HG03354 (cell line): ENCODE measurements at regions not wholly inside any gene's neighbourhood (a gene's known extent, or its start where the extent isn't known, plus 50 kb on each side); places are given as distances from the start of the nearest gene placed in this dataset.
A peak's percentile ranks its signal among the peaks of the same experiment; 100 is the strongest.

Experiments
- ATAC-seq: cut with Tn5 transposase; IDR thresholded peaks from one replicate; pipeline ENCODE4 v1.9.1; 2021; ENCODE audit warnings: mild to moderate bottlenecking; ENCODE audit not compliant: unreplicated experiment, poor library complexity, severe bottlenecking

- no peak for ATAC-seq
These were observed 271.7 kb upstream of the SNX7 start for GRCh38 chr1:98389809-98390208.

DNA sequence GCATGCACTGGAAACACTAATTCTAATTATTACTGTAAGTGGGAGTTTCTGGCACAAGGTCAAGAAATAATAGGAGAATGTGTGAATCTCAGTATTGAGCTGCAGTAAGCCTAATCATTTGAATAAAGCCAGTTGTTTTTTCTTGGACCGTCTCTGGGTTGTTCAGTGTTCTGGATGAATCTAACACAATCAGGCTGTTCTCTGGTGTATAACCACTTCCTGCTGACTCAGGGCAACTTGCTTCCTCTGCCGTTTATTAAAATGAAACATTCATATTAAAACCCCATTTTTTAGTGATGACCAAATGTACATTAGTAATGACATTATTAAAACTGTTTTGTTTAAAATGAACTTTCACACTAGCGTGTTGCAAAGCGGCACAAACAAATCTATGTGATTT lies 273.1 kb upstream of the SNX7 start:
- ATAC-seq, result peak; percentile 87

- ATAC-seq, result no peak
These were observed 273.8 kb upstream of the SNX7 start for GRCh38 chr1:98387701-98388100.

DNA sequence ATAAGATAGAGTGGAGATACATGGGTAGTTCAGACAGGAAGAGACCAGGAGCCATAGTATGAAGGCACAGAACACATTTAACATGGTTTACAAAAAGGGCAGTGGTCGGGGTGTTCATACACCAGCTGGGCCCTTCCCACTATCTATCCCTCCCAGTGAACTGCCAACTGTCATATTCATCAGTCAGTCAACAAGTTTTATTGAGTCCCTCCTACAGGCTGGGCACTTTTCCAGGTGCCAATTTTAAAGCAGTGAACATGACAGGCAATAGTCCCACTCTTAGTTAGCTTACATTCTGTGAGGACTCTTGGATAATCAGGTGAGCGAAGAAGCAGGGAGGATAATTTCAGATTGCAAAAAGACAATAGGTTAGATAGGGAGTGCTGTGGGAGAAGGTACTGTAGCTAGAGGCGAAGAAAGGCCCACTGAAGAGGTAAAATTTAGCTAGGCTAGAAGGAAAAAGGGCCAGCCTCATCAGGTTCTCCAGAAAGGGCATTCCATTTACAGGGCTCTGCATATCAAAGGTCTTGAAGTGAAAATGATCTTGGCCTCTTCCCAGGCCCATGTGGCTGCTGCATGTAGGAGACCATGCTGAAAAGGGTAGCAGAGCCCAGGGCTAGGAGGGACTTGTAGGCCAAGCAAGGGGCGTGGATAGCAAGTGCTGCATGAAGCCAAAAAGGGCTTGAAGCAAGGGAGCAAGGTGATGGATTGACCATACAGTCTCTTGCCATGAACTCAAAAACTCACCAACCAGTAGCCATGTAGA lies 274.7 kb upstream of the SNX7 start:
- ATAC-seq, result no peak

DNA sequence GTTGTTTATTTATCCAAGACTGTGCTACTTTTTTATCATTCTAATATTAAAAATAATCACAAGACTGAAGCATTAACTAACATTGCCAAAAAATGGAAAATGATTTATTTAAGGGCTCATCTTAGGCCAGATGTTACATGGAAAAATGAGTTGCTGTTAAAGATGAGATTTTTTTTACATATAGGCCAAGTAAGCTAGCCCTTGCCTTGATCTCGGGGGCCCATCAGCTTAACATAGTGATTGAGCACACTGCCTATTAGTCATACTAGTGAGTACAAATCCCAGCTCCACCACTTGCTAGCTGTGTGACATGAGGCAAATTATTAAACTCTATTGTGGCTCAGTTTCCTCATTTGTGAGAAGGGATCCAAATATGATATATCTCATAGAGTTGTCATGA lies 275.9 kb upstream of the SNX7 start:
- ATAC-seq, result no peak

- ATAC-seq, result no peak
These were observed 276.9 kb upstream of the SNX7 start for GRCh38 chr1:98384461-98385141.

GRCh38 chr1:98382986-98383740 lies 278.4 kb upstream of the SNX7 start:
- ATAC-seq, result no peak

DNA sequence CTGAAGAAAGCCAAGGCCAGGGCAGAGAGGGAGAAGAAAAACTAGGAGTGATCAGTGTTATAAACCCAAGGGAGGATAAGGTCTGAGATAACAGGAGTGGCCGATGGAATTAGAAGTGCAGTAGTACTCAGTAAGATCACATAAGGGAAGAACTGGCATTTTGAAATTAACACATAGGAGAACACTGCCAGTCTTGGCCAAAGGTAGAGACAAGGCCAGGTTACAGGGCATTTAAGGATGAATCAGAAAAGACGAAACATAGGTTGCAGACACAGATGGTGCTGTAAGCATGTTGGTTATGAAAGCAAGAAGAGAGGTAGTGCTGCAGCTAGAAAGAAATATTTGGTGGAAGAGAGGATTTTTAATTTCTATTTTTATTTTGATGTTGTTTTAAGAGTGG lies 278.9 kb upstream of the SNX7 start:
- no peak for ATAC-seq

DNA sequence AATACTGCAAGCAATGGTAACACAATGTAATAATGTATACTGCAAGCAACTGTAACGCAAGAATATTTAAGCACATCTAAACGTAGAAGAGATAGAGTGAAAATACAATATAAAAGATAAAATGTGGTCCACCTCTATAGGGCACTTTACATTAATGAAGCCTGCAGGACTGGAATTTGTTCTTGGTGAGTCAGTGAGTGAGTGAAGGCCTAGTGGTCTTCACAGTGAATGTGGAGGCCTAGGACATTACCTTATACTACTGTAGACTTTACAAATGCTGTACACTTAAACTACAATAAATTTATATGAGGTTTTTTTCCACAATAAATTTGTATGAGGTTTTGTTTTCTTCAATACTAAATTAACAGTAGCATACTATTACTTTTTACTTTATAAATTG lies 287.4 kb upstream of the SNX7 start:
- no peak for ATAC-seq

DNA sequence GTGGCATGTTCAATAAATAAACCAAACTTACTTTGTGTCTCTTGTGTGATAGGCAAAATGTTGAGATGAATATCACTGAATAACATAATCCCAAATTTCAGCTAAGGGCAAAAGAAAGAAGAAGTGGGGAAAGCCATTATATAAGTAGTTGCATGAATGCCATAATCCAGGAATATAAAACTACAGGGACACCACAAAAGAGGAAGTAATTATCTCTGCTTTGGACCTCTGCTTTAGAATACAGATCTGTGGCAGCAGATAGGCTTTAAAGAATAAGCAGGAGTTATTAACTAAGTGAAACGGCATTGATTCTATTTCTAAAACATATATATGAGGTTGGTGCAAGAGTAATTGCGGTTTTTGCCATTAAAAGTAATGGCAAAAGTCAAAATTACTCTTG lies 288.5 kb upstream of the SNX7 start:
- no peak for ATAC-seq

GRCh38 chr1:98371764-98372163 lies 289.8 kb upstream of the SNX7 start:
- no peak for ATAC-seq

- no peak for ATAC-seq
These were observed 292.1 kb upstream of the SNX7 start for GRCh38 chr1:98369463-98369862.

DNA sequence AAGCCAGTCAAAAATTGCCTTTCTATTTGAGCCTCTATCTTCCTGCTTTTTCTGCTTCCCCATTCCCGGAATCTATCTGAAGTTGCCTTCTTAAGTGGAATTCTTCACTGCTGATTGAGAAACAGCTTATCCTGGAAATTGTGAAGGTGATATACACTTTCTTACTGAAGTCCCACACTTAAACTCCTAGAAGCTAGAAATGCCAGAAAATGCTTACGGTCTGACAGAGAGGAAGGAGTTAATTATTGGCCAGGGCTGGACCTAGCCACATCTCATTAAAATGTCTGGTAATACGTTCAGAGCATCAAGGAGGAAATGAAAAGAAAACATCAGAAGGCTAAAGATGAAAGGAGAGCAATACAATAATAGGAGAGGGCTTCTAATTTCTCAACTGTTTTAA lies 292.5 kb upstream of the SNX7 start:
- ATAC-seq, result no peak

DNA sequence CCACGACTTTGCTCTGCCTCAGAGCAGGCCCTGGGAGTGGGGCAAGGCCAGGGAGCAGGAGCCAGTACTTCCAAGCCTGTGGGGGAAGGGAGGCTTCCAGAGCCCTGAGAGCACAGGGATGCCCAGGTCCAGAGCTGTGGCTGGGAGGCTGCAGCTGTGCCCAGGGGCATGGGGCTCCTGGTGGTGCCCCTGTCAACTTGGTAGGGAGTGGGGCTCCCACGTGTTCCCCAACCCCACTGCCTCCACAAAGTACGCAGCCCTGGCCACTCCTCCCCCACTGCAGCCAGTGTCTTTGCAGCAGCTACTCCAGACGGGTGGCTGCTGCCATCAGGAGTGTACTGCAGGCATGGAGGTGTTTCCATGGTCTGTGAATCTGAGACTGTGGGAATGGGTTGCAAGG lies 294.1 kb upstream of the SNX7 start:
- ATAC-seq, result no peak

- ATAC-seq, result no peak
These were observed 295.2 kb upstream of the SNX7 start for GRCh38 chr1:98366343-98366742.

GRCh38 chr1:98364544-98364943 lies 297.0 kb upstream of the SNX7 start:
- no peak for ATAC-seq

DNA sequence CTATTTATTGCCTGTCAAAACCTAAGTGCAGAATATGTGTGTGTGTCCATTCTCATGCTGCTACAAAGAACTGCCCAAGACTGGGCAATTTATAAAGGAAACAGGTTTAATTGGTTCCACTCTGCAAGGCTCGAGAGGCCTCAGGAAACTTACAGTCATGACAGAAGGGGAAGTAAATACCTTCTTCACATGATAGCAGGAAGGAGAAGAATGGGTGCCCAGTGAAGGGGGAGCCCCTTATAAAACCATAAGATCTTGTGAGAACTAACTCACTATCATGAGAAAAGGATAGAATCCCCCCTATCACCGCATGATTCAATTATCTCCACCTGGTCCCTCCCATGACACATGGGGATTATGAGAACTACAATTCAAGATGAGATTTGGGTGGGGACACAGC lies 300.7 kb upstream of the SNX7 start:
- ATAC-seq, result no peak

DNA sequence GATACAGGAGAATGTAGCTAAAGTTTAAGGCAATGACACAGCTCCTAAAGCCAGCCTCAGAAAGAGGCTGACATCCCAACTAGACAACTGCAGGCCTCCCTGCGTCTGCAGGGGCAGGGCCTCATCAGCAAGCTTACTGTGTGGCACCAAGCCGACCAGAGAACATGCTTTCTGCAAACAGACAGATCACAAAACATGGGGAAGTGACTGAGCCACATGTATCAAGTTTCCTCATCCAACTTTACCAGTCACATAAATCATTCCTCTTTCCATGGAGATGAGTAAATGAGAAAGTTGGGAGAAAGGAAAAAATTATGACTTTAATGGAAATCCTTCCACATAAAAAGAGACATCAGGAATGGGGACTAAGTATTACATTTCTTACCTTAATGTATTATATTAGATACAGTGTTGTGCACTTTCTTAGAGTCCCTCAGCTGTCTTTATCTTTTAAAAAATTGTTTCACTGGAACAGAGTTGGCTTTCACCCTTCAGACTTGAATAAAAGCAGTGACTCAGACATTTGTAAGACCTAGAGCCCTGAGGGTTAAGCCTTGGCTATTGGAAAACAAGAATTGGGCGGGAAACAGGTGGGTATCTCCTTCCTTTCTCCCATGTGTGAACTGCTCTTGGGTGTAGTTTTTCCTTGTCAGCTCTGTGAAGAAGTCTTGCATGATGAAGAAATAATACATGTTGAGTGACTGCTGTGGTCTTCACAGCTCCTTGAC lies 305.7 kb upstream of the SNX7 start:
- no peak for ATAC-seq

DNA sequence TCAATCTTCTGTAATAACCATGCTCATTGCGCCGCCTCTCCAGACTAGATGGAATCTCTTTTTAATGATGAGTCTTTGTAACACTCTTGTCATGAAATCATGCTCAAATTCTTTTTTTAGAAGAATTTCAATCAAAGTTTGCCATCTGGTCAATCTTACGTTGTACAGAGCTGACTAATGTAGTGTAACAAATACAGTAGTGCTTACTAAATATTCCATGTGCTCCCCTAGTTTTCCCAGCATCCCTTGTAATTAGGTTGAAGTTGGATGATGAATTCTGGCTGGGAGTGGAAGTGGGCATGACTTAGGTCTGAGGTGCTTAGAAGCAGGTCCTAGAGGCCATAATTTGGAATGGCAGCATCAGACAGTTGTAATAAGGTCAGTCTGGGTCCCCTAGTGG lies 309.1 kb upstream of the SNX7 start:
- no peak for ATAC-seq

DNA sequence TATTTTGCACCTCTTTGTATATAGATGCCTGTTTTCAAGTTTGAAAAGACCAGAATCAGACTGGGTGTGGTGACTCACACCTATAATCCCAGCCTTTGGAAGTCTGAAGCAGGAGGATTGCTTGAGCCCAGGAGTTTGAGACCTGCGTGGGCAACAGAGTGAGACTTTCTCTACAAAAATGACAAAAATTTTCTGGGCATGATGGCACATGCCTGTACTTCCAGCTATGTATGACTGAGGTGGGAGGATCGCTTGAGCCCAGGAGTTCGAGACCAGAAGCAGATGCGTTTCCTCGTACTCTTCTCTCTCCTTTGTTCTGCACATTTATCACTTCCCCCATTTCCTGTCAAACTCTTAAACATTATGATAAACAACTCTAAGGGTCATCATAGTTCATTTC lies 310.0 kb upstream of the SNX7 start:
- ATAC-seq, result no peak
